WTC11 (cell line): ENCODE measurements at regions not wholly inside any gene's neighbourhood (a gene's known extent, or its start where the extent isn't known, plus 50 kb on each side); places are given as distances from the start of the nearest gene placed in this dataset.

Source experiments
- ATAC-seq: fragments of 200-7000 bp; cut with Tn5 transposase; 2 replicates; pipeline ENCODE4 v1.10.0; 2021; ENCODE audit warnings: mild to moderate bottlenecking, moderate library complexity
- CTCF ChIA-PET: fragments of 300-600 bp; sonication (Branson Sonifier 250); formaldehyde crosslinking; loops from one replicate; lab custom pipeline; 2021; ENCODE audit warnings: antibody characterized with exemption; lab: Charles Lee
- POLR2A ChIA-PET: fragments of 350-600 bp; sonication (Branson Sonifier 250); formaldehyde crosslinking; loops from one replicate; lab custom pipeline; 2021; ENCODE audit warnings: antibody characterized with exemption; lab: Charles Lee
- DNase-seq: peaks from one replicate; pipeline ENCODE4 v3.0.0; 2021; ENCODE audit warnings: low spot score
- H3K27ac Mint-ChIP-seq: 2 replicates; pipeline ENCODE4 v1.8.0; 2021; ENCODE audit warnings: mixed read lengths
- H3K27me3 Mint-ChIP-seq: 2 replicates; pipeline ENCODE4 v1.8.0; 2021; ENCODE audit warnings: low read depth, mild to moderate bottlenecking, moderate library complexity, mixed read lengths
- H3K36me3 Mint-ChIP-seq: 2 replicates; pipeline ENCODE4 v1.8.0; 2021; ENCODE audit warnings: mixed read lengths
- H3K4me1 Mint-ChIP-seq: 2 replicates; pipeline ENCODE4 v1.8.0; 2022; ENCODE audit warnings: mixed read lengths
- H3K4me3 Mint-ChIP-seq: 2 replicates; pipeline ENCODE4 v1.8.0; 2021; ENCODE audit warnings: mild to moderate bottlenecking, moderate library complexity, mixed read lengths
- H3K9me3 Mint-ChIP-seq: 2 replicates; pipeline ENCODE4 v1.8.0; 2021; ENCODE audit warnings: mixed read lengths
- CBFB ChIP-seq: sonication (generic); formaldehyde crosslinking; IDR thresholded peaks from 2 replicates; pipeline ENCODE4 v1.8.1; 2022; ENCODE audit warnings: mild to moderate bottlenecking, low read depth, missing genetic modification reagents
- ELF4 ChIP-seq: sonication (generic); formaldehyde crosslinking; IDR thresholded peaks from 2 replicates; pipeline ENCODE4 v1.8.1; 2022; ENCODE audit warnings: low read depth, mild to moderate bottlenecking, moderate library complexity, missing genetic modification reagents
- FOXK1 ChIP-seq: sonication (generic); formaldehyde crosslinking; IDR thresholded peaks from 2 replicates; pipeline ENCODE4 v1.8.0; 2022; ENCODE audit warnings: mild to moderate bottlenecking, moderate library complexity, missing genetic modification reagents
- GABPB1 ChIP-seq: sonication (generic); formaldehyde crosslinking; IDR thresholded peaks from 2 replicates; pipeline ENCODE4 v1.8.1; 2023; ENCODE audit warnings: mild to moderate bottlenecking, missing genetic modification reagents
- GTF2I ChIP-seq: fragments of 250-450 bp; sonication (Bioruptor Pico); conservative IDR thresholded peaks from 2 replicates; pipeline ENCODE4 v1.4.0; 2021; ENCODE audit warnings: mild to moderate bottlenecking
- HMGA2 ChIP-seq: fragments of 250-450 bp; sonication (Bioruptor Pico); IDR thresholded peaks from 2 replicates; pipeline ENCODE4 v1.4.0; 2021; ENCODE audit warnings: mild to moderate bottlenecking, moderate library complexity
- KAT7 ChIP-seq: sonication (generic); formaldehyde crosslinking; IDR thresholded peaks from 2 replicates; pipeline ENCODE4 v1.8.1; 2023; ENCODE audit warnings: missing genetic modification reagents, mild to moderate bottlenecking, borderline replicate concordance
- MYBL2 ChIP-seq: sonication (generic); formaldehyde crosslinking; IDR thresholded peaks from 2 replicates; pipeline ENCODE4 v1.8.1; 2023; ENCODE audit warnings: mild to moderate bottlenecking, moderate library complexity, missing genetic modification reagents
- NR2C2 ChIP-seq: sonication (generic); formaldehyde crosslinking; IDR thresholded peaks from 2 replicates; pipeline ENCODE4 v1.8.0; 2022; ENCODE audit warnings: mild to moderate bottlenecking, missing genetic modification reagents
- ZNF263 ChIP-seq: sonication (generic); formaldehyde crosslinking; IDR thresholded peaks from 2 replicates; pipeline ENCODE4 v1.8.1; 2022; ENCODE audit warnings: low read depth, mild to moderate bottlenecking, moderate library complexity, missing genetic modification reagents
- ZNF416 ChIP-seq: fragments of 250-450 bp; sonication (Bioruptor Pico); IDR thresholded peaks from 2 replicates; pipeline ENCODE4 v1.9.0; 2021; ENCODE audit warnings: mild to moderate bottlenecking, inconsistent platforms
- ZNF423 ChIP-seq: fragments of 250-450 bp; sonication (Bioruptor Pico); IDR thresholded peaks from 2 replicates; pipeline ENCODE4 v2.1.2; 2022; ENCODE audit warnings: mild to moderate bottlenecking, moderate library complexity
- TF ChIP-seq, protein P1 (sequence below): sonication (generic); formaldehyde crosslinking; IDR thresholded peaks from 2 replicates; pipeline ENCODE4 v1.8.1; 2023; ENCODE audit warnings: mild to moderate bottlenecking, missing genetic modification reagents, moderate library complexity
- TF ChIP-seq, protein P2 (sequence below): sonication (generic); formaldehyde crosslinking; IDR thresholded peaks from 2 replicates; pipeline ENCODE4 v1.8.1; 2023; ENCODE audit warnings: mild to moderate bottlenecking, missing genetic modification reagents
- TF ChIP-seq, protein P3 (sequence below): sonication (generic); formaldehyde crosslinking; IDR thresholded peaks from 2 replicates; pipeline ENCODE4 v1.8.0; 2023; ENCODE audit warnings: mild to moderate bottlenecking, missing genetic modification reagents
- TF ChIP-seq, protein P4 (sequence below): sonication (generic); formaldehyde crosslinking; IDR thresholded peaks from 2 replicates; pipeline ENCODE4 v1.8.0; 2022; ENCODE audit warnings: mild to moderate bottlenecking, missing genetic modification reagents
- TF ChIP-seq, protein P5 (sequence below): sonication (generic); formaldehyde crosslinking; conservative IDR thresholded peaks from 2 replicates; pipeline ENCODE4 v1.8.1; 2022; ENCODE audit warnings: mild to moderate bottlenecking, missing genetic modification reagents
- TF ChIP-seq, protein P6 (sequence below): sonication (generic); formaldehyde crosslinking; IDR thresholded peaks from 2 replicates; pipeline ENCODE4 v1.8.1; 2023; ENCODE audit warnings: mild to moderate bottlenecking, moderate library complexity, missing genetic modification reagents
- TF ChIP-seq, protein P7 (sequence below): sonication (generic); formaldehyde crosslinking; IDR thresholded peaks from 2 replicates; pipeline ENCODE4 v1.8.1; 2023; ENCODE audit warnings: mild to moderate bottlenecking, missing genetic modification reagents, borderline replicate concordance
- TF ChIP-seq, protein P8 (sequence below): sonication (generic); formaldehyde crosslinking; IDR thresholded peaks from 2 replicates; pipeline ENCODE4 v1.8.1; 2022; ENCODE audit warnings: mild to moderate bottlenecking, missing genetic modification reagents, moderate library complexity, borderline replicate concordance

DNA sequence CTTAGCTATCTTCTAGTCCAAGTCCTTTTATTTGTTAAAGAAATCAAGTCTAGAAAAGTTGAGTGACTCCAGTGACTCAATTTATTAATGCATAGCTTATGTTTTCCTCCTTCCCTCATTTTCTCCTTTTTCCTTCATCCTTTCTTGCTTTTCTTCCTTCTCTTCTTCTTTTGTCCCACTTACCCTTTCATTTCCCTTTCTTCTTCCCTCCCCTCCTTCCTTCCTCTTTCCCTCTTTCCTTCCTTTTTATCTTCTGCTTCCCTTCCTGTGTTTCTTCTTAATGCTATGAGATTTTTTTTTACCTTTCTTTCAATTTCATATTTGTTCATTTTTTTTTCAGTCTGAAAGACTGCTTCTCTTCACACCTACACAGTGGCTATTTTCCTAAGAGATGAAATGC lies 555.5 kb downstream of the PIK3C3 start:
- DNase-seq (no peak), ATAC-seq (no peak)
- Mint-ChIP-seq H3K4me3 (no peak overlapping the region), H3K36me3 (0 out of 2 replicates have a peak, but pooled peaks cover 2% of the 10 kb centered on the region), H3K4me1 (peaks cover 5% of the 10 kb centered on the region), H3K9me3 (no peaks in the 10 kb centered on the region), H3K27me3 (no peaks in the 10 kb centered on the region), H3K27ac (no peak overlapping the region)
- ChIA-PET CTCF (interaction anchor here (1.0 kb wide), 2 partner anchors 86 to 211 kb away, joined by 3 read pairs; no protein-coding TSS in a partner anchor), POLR2A (no interaction called here)
- TF ChIP-seq, protein P1, sequence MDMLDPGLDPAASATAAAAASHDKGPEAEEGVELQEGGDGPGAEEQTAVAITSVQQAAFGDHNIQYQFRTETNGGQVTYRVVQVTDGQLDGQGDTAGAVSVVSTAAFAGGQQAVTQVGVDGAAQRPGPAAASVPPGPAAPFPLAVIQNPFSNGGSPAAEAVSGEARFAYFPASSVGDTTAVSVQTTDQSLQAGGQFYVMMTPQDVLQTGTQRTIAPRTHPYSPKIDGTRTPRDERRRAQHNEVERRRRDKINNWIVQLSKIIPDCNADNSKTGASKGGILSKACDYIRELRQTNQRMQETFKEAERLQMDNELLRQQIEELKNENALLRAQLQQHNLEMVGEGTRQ (CRISPR knock-in tag): no peak
- no peak for TF ChIP-seq GABPB1
- TF ChIP-seq ZNF423: no peak
- TF ChIP-seq, protein P2, sequence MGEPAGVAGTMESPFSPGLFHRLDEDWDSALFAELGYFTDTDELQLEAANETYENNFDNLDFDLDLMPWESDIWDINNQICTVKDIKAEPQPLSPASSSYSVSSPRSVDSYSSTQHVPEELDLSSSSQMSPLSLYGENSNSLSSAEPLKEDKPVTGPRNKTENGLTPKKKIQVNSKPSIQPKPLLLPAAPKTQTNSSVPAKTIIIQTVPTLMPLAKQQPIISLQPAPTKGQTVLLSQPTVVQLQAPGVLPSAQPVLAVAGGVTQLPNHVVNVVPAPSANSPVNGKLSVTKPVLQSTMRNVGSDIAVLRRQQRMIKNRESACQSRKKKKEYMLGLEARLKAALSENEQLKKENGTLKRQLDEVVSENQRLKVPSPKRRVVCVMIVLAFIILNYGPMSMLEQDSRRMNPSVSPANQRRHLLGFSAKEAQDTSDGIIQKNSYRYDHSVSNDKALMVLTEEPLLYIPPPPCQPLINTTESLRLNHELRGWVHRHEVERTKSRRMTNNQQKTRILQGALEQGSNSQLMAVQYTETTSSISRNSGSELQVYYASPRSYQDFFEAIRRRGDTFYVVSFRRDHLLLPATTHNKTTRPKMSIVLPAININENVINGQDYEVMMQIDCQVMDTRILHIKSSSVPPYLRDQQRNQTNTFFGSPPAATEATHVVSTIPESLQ: no peak
- no peak for TF ChIP-seq ELF4 (CRISPR knock-in tag)
- TF ChIP-seq KAT7 (CRISPR knock-in tag): no peak
- no peak for TF ChIP-seq CBFB (CRISPR knock-in tag)
- TF ChIP-seq FOXK1 (CRISPR knock-in tag): no peak
- TF ChIP-seq ZNF416 (CRISPR knock-in tag): no peak
- TF ChIP-seq, protein P3, sequence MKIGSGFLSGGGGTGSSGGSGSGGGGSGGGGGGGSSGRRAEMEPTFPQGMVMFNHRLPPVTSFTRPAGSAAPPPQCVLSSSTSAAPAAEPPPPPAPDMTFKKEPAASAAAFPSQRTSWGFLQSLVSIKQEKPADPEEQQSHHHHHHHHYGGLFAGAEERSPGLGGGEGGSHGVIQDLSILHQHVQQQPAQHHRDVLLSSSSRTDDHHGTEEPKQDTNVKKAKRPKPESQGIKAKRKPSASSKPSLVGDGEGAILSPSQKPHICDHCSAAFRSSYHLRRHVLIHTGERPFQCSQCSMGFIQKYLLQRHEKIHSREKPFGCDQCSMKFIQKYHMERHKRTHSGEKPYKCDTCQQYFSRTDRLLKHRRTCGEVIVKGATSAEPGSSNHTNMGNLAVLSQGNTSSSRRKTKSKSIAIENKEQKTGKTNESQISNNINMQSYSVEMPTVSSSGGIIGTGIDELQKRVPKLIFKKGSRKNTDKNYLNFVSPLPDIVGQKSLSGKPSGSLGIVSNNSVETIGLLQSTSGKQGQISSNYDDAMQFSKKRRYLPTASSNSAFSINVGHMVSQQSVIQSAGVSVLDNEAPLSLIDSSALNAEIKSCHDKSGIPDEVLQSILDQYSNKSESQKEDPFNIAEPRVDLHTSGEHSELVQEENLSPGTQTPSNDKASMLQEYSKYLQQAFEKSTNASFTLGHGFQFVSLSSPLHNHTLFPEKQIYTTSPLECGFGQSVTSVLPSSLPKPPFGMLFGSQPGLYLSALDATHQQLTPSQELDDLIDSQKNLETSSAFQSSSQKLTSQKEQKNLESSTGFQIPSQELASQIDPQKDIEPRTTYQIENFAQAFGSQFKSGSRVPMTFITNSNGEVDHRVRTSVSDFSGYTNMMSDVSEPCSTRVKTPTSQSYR (CRISPR knock-in tag): no peak
- TF ChIP-seq, protein P4, sequence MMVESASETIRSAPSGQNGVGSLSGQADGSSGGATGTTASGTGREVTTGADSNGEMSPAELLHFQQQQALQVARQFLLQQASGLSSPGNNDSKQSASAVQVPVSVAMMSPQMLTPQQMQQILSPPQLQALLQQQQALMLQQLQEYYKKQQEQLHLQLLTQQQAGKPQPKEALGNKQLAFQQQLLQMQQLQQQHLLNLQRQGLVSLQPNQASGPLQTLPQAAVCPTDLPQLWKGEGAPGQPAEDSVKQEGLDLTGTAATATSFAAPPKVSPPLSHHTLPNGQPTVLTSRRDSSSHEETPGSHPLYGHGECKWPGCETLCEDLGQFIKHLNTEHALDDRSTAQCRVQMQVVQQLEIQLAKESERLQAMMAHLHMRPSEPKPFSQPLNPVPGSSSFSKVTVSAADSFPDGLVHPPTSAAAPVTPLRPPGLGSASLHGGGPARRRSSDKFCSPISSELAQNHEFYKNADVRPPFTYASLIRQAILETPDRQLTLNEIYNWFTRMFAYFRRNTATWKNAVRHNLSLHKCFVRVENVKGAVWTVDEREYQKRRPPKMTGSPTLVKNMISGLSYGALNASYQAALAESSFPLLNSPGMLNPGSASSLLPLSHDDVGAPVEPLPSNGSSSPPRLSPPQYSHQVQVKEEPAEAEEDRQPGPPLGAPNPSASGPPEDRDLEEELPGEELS (CRISPR knock-in tag): no peak
- TF ChIP-seq GTF2I: no peak
- TF ChIP-seq, protein P5, sequence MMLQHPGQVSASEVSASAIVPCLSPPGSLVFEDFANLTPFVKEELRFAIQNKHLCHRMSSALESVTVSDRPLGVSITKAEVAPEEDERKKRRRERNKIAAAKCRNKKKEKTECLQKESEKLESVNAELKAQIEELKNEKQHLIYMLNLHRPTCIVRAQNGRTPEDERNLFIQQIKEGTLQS (CRISPR knock-in tag): no peak
- TF ChIP-seq, protein P6, sequence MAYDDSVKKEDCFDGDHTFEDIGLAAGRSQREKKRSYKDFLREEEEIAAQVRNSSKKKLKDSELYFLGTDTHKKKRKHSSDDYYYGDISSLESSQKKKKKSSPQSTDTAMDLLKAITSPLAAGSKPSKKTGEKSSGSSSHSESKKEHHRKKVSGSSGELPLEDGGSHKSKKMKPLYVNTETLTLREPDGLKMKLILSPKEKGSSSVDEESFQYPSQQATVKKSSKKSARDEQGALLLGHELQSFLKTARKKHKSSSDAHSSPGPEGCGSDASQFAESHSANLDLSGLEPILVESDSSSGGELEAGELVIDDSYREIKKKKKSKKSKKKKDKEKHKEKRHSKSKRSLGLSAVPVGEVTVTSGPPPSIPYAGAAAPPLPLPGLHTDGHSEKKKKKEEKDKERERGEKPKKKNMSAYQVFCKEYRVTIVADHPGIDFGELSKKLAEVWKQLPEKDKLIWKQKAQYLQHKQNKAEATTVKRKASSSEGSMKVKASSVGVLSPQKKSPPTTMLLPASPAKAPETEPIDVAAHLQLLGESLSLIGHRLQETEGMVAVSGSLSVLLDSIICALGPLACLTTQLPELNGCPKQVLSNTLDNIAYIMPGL (CRISPR knock-in tag): no peak
- no peak for TF ChIP-seq HMGA2

DNA sequence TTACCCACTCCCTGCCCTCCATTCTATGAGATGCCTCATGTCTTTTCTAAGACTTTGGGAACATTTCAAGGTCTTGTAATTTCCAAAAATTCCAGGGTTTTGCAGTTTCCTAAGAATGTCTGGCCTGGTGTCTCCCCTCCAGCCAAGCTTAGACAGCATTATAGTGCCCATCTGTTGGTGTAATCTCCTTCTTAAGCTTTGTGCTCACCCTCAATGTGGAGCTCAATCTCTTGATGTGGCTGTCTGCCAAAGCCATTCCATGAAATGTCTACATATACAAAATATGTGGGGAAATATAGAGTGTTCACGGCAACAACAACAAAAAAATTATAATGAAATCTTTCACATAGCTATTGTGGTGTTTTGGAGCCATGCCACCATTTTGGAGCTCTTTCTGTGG lies 558.4 kb downstream of the PIK3C3 start:
- no peak for DNase-seq
- CTCF ChIA-PET: no interaction called here
- Mint-ChIP-seq H3K36me3 (0 out of 2 replicates have a peak, but pooled peaks cover 2% of the 10 kb centered on the region), H3K27me3 (no peaks in the 10 kb centered on the region), H3K4me1 (peaks cover 5% of the 10 kb centered on the region), H3K9me3 (peaks cover 6% of the 10 kb centered on the region), H3K27ac (no peak overlapping the region), H3K4me3 (no peak overlapping the region)
- no peak for ATAC-seq
- POLR2A ChIA-PET: no interaction called here
- TF ChIP-seq ELF4 (CRISPR knock-in tag) (no peak), ZNF416 (CRISPR knock-in tag) (no peak), FOXK1 (CRISPR knock-in tag) (no peak), NR2C2 (no peak), MYBL2 (no peak), ZNF263 (no peak), ZNF423 (no peak)
- TF ChIP-seq, protein P7, sequence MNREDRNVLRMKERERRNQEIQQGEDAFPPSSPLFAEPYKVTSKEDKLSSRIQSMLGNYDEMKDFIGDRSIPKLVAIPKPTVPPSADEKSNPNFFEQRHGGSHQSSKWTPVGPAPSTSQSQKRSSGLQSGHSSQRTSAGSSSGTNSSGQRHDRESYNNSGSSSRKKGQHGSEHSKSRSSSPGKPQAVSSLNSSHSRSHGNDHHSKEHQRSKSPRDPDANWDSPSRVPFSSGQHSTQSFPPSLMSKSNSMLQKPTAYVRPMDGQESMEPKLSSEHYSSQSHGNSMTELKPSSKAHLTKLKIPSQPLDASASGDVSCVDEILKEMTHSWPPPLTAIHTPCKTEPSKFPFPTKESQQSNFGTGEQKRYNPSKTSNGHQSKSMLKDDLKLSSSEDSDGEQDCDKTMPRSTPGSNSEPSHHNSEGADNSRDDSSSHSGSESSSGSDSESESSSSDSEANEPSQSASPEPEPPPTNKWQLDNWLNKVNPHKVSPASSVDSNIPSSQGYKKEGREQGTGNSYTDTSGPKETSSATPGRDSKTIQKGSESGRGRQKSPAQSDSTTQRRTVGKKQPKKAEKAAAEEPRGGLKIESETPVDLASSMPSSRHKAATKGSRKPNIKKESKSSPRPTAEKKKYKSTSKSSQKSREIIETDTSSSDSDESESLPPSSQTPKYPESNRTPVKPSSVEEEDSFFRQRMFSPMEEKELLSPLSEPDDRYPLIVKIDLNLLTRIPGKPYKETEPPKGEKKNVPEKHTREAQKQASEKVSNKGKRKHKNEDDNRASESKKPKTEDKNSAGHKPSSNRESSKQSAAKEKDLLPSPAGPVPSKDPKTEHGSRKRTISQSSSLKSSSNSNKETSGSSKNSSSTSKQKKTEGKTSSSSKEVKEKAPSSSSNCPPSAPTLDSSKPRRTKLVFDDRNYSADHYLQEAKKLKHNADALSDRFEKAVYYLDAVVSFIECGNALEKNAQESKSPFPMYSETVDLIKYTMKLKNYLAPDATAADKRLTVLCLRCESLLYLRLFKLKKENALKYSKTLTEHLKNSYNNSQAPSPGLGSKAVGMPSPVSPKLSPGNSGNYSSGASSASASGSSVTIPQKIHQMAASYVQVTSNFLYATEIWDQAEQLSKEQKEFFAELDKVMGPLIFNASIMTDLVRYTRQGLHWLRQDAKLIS (CRISPR knock-in tag): no peak
- TF ChIP-seq, protein P5 (CRISPR knock-in tag): no peak
- TF ChIP-seq, protein P8, sequence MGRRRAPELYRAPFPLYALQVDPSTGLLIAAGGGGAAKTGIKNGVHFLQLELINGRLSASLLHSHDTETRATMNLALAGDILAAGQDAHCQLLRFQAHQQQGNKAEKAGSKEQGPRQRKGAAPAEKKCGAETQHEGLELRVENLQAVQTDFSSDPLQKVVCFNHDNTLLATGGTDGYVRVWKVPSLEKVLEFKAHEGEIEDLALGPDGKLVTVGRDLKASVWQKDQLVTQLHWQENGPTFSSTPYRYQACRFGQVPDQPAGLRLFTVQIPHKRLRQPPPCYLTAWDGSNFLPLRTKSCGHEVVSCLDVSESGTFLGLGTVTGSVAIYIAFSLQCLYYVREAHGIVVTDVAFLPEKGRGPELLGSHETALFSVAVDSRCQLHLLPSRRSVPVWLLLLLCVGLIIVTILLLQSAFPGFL (CRISPR knock-in tag): no peak
